ENCODE measurements at regions not wholly inside any gene's neighbourhood (a gene's known extent, or its start where the extent isn't known, plus 50 kb on each side); places are given as distances from the start of the nearest gene placed in this dataset.
"Not testable (repeated sequence)": the region's sequence is repeated elsewhere in the genome, so short reads cannot be mapped to it uniquely, and the experiment has no call there.

DNA sequence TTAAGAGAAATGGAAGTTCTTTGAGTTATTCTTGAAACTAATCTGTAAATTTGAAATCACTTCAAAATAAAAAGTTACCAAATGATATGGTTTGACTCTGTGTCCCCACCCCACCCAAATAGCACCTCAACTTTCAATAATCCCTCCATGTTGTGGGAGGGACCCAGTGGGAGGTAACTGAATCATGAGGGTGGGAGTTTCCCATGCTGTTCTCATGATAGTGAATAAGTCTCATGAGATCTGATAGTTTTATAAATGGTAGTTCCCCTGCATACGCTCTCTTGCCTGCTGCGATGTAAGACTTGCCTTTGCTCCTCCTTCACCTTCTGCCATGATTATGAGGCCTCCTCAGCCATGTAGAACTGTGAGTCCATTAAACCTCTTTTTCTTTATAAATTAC lies 690.7 kb upstream of the ZNF385D start:
- no peaks in the 10 kb centered on the region for H3K27me3 ChIP-seq (ENCODE audit: control insufficient read depth in 3 of 3, insufficient read depth in 3 of 3, low read depth in 1 of 3, low read length in 3 of 3)
- no peaks in the 10 kb centered on the region for H3K9me3 ChIP-seq (replicated peaks in 1 of 2; ENCODE audit: control insufficient read depth in 2 of 2, insufficient read depth in 1 of 2, low read depth in 1 of 2, low read length in 2 of 2)
- H2BK12ac ChIP-seq (ENCODE audit: low read length) = no peak overlapping the region
- no peaks in the 10 kb centered on the region for H3K36me3 ChIP-seq (replicated peaks in 1 of 2; ENCODE audit: control insufficient read depth in 2 of 2, insufficient read depth in 2 of 2, low read length in 2 of 2)
- no peak overlapping the region for H4K8ac ChIP-seq (ENCODE audit: low read depth, low read length)
- no peak overlapping the region for H3K14ac ChIP-seq (ENCODE audit: low read length)
- no peak overlapping the region for H3K23ac ChIP-seq (ENCODE audit: low read depth, low read length, poor library complexity)
- no CpG with 5 or more reads among the region's 2 CpGs for WGBS, 2 donors (ENCODE audit: extremely low coverage in 2 of 2, insufficient read length in 2 of 2, insufficient replicate concordance in 1 of 2)
- no peak for DNase-seq (ENCODE audit: low spot score)
- no peak overlapping the region for H2BK5ac ChIP-seq (ENCODE audit: low read length)
- H3K9ac ChIP-seq (ENCODE audit: low read depth, low read length, poor library complexity) = no peak overlapping the region
- no peak overlapping the region for H4K91ac ChIP-seq (ENCODE audit: low read depth, low read length, poor library complexity)
- H3K27ac ChIP-seq (replicated peaks; ENCODE audit: low read length) = no peak overlapping the region
- no peak overlapping the region for H3K4me3 ChIP-seq (ENCODE audit: low read length in 2 of 2)
- no peaks in the 10 kb centered on the region for H3K79me1 ChIP-seq (ENCODE audit: low read depth, low read length)
- H3K4me1 ChIP-seq (ENCODE audit: control insufficient read depth in 2 of 2, insufficient read depth in 1 of 2, low read depth in 1 of 2, low read length in 2 of 2) = no peaks in the 10 kb centered on the region
- H3K4ac ChIP-seq (ENCODE audit: low read length) = no peak overlapping the region
- H2BK15ac ChIP-seq (ENCODE audit: low read length) = no peak overlapping the region
- H2BK120ac ChIP-seq (ENCODE audit: low read depth, low read length) = no peak overlapping the region
- no peak overlapping the region for H3K4me2 ChIP-seq (ENCODE audit: insufficient read depth, low read length, poor library complexity, severe bottlenecking)
- H2AFZ ChIP-seq (ENCODE audit: low read length) = no peak overlapping the region
- no peak overlapping the region for H2AK5ac ChIP-seq (ENCODE audit: low read depth, low read length)
- H3K18ac ChIP-seq (ENCODE audit: low read length) = no peak overlapping the region

DNA sequence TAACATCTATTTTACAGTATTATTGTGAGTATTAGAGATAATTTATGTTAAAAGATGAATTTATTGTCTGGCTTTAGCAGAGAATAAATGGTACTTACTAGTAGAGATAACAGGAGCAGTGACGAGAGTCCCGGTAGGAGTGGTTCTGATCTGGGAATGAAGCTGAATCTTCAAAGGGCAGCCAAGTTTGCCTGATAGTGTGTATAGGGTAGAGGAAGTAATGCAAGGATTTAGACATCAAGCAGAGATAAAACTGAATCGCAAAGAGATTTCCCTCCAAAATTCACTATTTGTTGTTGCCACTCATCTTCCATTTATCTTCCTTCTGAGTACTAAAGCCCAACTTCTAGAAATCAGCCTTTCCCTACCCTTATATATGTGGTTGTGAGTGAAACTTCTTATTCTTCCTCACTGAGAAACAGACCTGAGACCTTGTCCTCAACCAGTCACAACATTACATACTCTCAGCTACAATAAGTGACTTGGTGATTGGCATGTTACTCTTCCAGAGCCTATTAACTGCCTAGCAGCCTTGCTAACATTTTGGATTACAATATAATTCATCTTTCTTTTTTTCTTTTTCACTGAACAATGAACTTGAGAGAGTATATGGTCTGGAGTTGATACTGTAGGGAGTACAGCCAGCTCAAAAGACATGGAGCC lies 692.7 kb upstream of the ZNF385D start:
- Histone ChIP-seq H3K27ac (replicated peaks; ENCODE audit: low read length) (no peak overlapping the region), H3K4me3 (ENCODE audit: low read length in 2 of 2) (no peak overlapping the region), H4K91ac (ENCODE audit: low read depth, low read length, poor library complexity) (no peak overlapping the region)

DNA sequence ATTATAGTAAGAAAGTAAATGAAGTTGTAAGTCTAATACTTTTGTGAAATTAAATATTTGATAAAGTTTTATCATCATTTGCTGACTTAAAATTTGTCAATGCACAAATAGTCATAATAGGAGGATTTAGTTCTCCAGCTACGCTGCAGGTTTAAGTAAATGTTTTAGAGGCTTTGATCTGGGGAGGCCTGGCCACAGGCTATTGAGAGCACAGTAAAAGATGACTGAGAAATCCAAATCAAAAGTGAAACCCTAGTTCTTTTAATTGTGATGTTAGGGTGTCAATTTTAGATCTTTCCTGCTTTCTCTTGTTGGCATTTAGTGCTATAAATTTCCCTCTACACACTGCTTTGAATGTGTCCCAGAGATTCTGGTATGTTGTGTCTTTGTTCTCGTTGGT lies 694.3 kb upstream of the ZNF385D start:
- H3K4ac ChIP-seq (ENCODE audit: low read length); H2BK5ac ChIP-seq (ENCODE audit: low read length); H3K4me2 ChIP-seq (ENCODE audit: insufficient read depth, low read length, poor library complexity, severe bottlenecking); H4K8ac ChIP-seq (ENCODE audit: low read depth, low read length); H2BK15ac ChIP-seq (ENCODE audit: low read length); H2AFZ ChIP-seq (ENCODE audit: low read length); H3K4me1 ChIP-seq (ENCODE audit: control insufficient read depth in 2 of 2, insufficient read depth in 1 of 2, low read depth in 1 of 2, low read length in 2 of 2); H3K23ac ChIP-seq (ENCODE audit: low read depth, low read length, poor library complexity); H3K36me3 ChIP-seq (replicated peaks in 1 of 2; ENCODE audit: control insufficient read depth in 2 of 2, insufficient read depth in 2 of 2, low read length in 2 of 2); DNase-seq (ENCODE audit: low spot score); H3K27me3 ChIP-seq (ENCODE audit: control insufficient read depth in 3 of 3, insufficient read depth in 3 of 3, low read depth in 1 of 3, low read length in 3 of 3); H3K9ac ChIP-seq (ENCODE audit: low read depth, low read length, poor library complexity); H3K27ac ChIP-seq (replicated peaks; ENCODE audit: low read length); H3K14ac ChIP-seq (ENCODE audit: low read length); H2BK12ac ChIP-seq (ENCODE audit: low read length); H3K4me3 ChIP-seq (ENCODE audit: low read length in 2 of 2); H2AK5ac ChIP-seq (ENCODE audit: low read depth, low read length); H3K9me3 ChIP-seq (replicated peaks in 1 of 2; ENCODE audit: control insufficient read depth in 2 of 2, insufficient read depth in 1 of 2, low read depth in 1 of 2, low read length in 2 of 2); H2BK120ac ChIP-seq (ENCODE audit: low read depth, low read length); H3K18ac ChIP-seq (ENCODE audit: low read length); H4K91ac ChIP-seq (ENCODE audit: low read depth, low read length, poor library complexity); H3K79me1 ChIP-seq (ENCODE audit: low read depth, low read length): not testable (repeated sequence)
- WGBS, 2 donors (ENCODE audit: extremely low coverage in 2 of 2, insufficient read length in 2 of 2, insufficient replicate concordance in 1 of 2) = no CpG with 5 or more reads among the region's 2 CpGs

More for the DNA sequence above, 692.7 kb upstream of the ZNF385D start:
- Histone ChIP-seq H2BK12ac (ENCODE audit: low read length) (no peak overlapping the region), H3K36me3 (replicated peaks in 1 of 2; ENCODE audit: control insufficient read depth in 2 of 2, insufficient read depth in 2 of 2, low read length in 2 of 2) (no peaks in the 10 kb centered on the region), H3K18ac (ENCODE audit: low read length) (no peak overlapping the region), H3K79me1 (ENCODE audit: low read depth, low read length) (no peaks in the 10 kb centered on the region), H3K9me3 (replicated peaks in 1 of 2; ENCODE audit: control insufficient read depth in 2 of 2, insufficient read depth in 1 of 2, low read depth in 1 of 2, low read length in 2 of 2) (no peaks in the 10 kb centered on the region), H3K4ac (ENCODE audit: low read length) (no peak overlapping the region), H2BK120ac (ENCODE audit: low read depth, low read length) (no peak overlapping the region), H2BK5ac (ENCODE audit: low read length) (no peak overlapping the region), H3K4me1 (ENCODE audit: control insufficient read depth in 2 of 2, insufficient read depth in 1 of 2, low read depth in 1 of 2, low read length in 2 of 2) (no peaks in the 10 kb centered on the region), H3K4me2 (ENCODE audit: insufficient read depth, low read length, poor library complexity, severe bottlenecking) (no peak overlapping the region), H3K9ac (ENCODE audit: low read depth, low read length, poor library complexity) (no peak overlapping the region), H4K8ac (ENCODE audit: low read depth, low read length) (no peak overlapping the region), H2BK15ac (ENCODE audit: low read length) (no peak overlapping the region), H3K14ac (ENCODE audit: low read length) (no peak overlapping the region), H3K23ac (ENCODE audit: low read depth, low read length, poor library complexity) (no peak overlapping the region), H2AK5ac (ENCODE audit: low read depth, low read length) (no peak overlapping the region), H3K27me3 (ENCODE audit: control insufficient read depth in 3 of 3, insufficient read depth in 3 of 3, low read depth in 1 of 3, low read length in 3 of 3) (no peaks in the 10 kb centered on the region), H2AFZ (ENCODE audit: low read length) (no peak overlapping the region)
- DNase-seq (ENCODE audit: low spot score) = no peak
- WGBS, 2 donors (ENCODE audit: extremely low coverage in 2 of 2, insufficient read length in 2 of 2, insufficient replicate concordance in 1 of 2) = no CpG with 5 or more reads among the region's 3 CpGs

DNA sequence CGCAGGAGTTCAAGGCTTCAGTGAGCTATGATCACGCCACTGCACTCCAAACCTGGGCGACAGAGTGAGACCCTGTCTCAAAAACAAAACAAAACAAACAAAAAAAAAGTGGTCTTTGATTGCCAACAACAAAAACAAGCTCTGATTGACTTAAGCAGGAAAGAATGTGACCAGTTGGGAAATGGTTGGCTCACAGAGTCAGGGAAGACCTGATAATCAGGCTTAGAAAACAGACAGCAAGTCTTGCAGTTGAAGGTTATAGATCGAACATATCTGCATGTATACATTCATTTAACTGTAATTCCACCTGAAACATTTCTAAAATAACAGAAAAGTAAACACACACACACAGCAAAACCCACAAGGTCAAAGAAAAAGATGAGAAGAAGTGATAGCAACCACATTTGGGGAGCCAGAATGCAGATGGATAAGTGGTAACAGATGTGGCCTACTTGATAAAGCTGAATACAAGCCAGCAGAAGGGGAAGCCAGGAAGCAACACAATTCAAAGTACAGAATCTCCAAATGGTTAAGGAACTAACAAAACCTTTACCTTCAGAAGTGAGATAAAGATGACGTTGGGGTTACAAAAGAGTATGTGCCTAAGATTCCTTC lies 699.9 kb upstream of the ZNF385D start:
- Histone ChIP-seq H3K23ac (ENCODE audit: low read depth, low read length, poor library complexity) (no peak overlapping the region), H2AFZ (ENCODE audit: low read length) (no peak overlapping the region), H4K8ac (ENCODE audit: low read depth, low read length) (no peak overlapping the region), H3K27ac (replicated peaks; ENCODE audit: low read length) (no peak overlapping the region), H3K18ac (ENCODE audit: low read length) (no peak overlapping the region), H3K4ac (ENCODE audit: low read length) (no peak overlapping the region), H2AK5ac (ENCODE audit: low read depth, low read length) (no peak overlapping the region), H3K79me1 (ENCODE audit: low read depth, low read length) (no peaks in the 10 kb centered on the region), H3K9me3 (replicated peaks in 1 of 2; ENCODE audit: control insufficient read depth in 2 of 2, insufficient read depth in 1 of 2, low read depth in 1 of 2, low read length in 2 of 2) (no peaks in the 10 kb centered on the region), H3K4me3 (ENCODE audit: low read length in 2 of 2) (no peak overlapping the region), H3K4me1 (ENCODE audit: control insufficient read depth in 2 of 2, insufficient read depth in 1 of 2, low read depth in 1 of 2, low read length in 2 of 2) (no peaks in the 10 kb centered on the region), H3K14ac (ENCODE audit: low read length) (no peak overlapping the region), H4K91ac (ENCODE audit: low read depth, low read length, poor library complexity) (no peak overlapping the region), H2BK12ac (ENCODE audit: low read length) (no peak overlapping the region), H2BK120ac (ENCODE audit: low read depth, low read length) (no peak overlapping the region), H3K9ac (ENCODE audit: low read depth, low read length, poor library complexity) (no peak overlapping the region), H3K4me2 (ENCODE audit: insufficient read depth, low read length, poor library complexity, severe bottlenecking) (no peak overlapping the region), H3K36me3 (replicated peaks in 1 of 2; ENCODE audit: control insufficient read depth in 2 of 2, insufficient read depth in 2 of 2, low read length in 2 of 2) (no peaks in the 10 kb centered on the region), H2BK15ac (ENCODE audit: low read length) (no peak overlapping the region), H3K27me3 (ENCODE audit: control insufficient read depth in 3 of 3, insufficient read depth in 3 of 3, low read depth in 1 of 3, low read length in 3 of 3) (no peaks in the 10 kb centered on the region), H2BK5ac (ENCODE audit: low read length) (no peak overlapping the region)
- no peak for DNase-seq (ENCODE audit: low spot score)
- no CpG with 5 or more reads among the region's 5 CpGs for WGBS, 2 donors (ENCODE audit: extremely low coverage in 2 of 2, insufficient read length in 2 of 2, insufficient replicate concordance in 1 of 2)
